Prostate gland (tissue), 2 donors: ENCODE measurements at regions not wholly inside any gene's neighbourhood (a gene's known extent, or its start where the extent isn't known, plus 50 kb on each side); places are given as distances from the start of the nearest gene placed in this dataset.

ENCODE experiments used
- CTCF ChIP-seq, 4 experiments: fragments of 200-600 bp in 2 of 4; fragments of 450-650 bp in 2 of 4; sonication (generic) in 2 of 4; IDR thresholded peaks; 1 replicate in 3 of 4; 2 replicates in 1 of 4; pipeline ENCODE4 v1.5.1; 2016 to 2019; ENCODE audit warnings: antibody characterized with exemption in 4 of 4, mild to moderate bottlenecking in 2 of 4, moderate library complexity in 2 of 4
- POLR2A ChIP-seq: fragments of 450-650 bp; IDR thresholded peaks from one replicate; pipeline ENCODE4 v1.6.1; 2016; ENCODE audit warnings: antibody characterized with exemption, mild to moderate bottlenecking

- TF ChIP-seq CTCF (IDR thresholded peaks at IDR 0.05) = peak in 1 of 4 experiments; percentile 13
- no peak for TF ChIP-seq POLR2A
Measured at GRCh38 chr5:63125862-63126261, 547.2 kb downstream of the LRRC70 start.
